ENCODE measurements at regions not wholly inside any gene's neighbourhood (a gene's known extent, or its start where the extent isn't known, plus 50 kb on each side); places are given as distances from the start of the nearest gene placed in this dataset.

DNA sequence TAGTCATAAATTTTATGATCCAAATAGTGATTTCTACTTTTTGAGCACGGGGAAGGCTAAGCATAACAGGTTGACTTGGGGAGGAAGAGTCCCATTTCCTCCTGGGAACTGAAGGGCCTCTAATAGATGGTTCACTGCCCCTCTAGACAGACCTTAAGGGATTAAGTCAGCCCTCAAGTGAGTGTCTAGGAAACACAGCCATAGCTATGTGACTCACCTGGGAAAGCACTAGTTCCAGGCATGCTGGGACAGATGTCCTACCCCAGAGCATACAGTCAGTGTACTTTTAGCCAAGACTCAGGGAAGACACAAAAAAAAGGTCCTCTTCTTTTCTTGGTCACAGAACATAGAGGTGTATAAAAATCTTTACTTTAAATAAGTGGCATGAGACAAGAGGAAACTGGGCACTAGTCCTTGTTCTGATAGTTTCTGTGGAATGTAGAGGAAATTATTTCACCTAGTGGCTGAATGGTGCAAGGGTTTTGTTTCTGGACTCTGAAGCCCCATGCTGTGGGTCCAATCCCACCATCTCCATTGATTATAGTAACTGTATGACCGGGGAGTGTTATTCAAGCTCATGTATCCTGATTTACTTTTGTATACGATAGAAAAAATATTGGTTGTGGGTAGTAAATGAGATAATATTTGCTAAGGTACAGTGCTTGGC is 86.0 kb downstream of the NREP start:
- no peak overlapping the region for H3K4me3 ChIP-seq (ENCODE audit: low read depth, low read length)

DNA sequence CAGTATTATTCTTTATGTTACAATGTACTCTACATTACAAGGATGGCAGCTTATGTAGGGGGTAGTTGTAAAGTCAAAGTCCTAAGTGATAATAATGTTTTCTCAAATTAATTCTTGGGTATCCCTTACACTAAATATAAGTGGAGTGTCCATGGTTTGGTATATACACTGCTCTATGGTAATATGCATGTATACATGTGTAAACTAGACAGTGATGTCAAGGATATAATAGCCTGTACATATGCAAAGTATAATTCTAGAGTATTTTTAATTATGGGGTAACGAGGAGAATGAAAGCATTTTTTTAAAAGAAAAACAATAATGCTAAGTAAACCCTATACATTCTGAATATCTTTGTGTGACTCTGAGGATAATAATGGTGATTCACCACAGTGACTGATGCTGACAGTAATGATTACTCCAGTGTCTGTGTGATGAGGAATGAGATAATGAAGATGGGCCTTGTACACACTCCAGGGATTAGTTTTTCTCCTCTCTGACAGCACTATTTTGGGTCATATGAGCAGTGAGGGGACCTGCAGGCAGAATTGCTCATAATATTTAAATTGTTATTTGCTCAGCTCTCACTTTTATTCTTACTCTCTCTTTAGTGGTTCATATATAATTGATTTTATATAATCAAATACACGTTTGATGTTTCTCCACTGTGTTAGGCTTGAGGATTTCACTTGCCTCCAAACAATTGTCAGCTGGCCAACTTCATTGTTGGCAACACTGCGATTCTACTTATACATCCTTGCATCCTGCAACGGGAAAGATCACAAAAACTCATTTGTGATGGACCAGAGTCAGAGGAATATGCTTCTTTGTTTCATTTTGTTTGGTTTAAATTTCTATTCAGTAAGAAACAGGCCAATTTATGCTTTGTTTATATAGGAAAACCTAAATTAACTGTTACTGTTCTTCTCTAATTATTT is 88.2 kb downstream of the NREP start:
- DNase-seq (ENCODE audit: low read depth): peak; percentile 83
- no peak for TF ChIP-seq CTCF (IDR thresholded peaks at IDR 0.05; ENCODE audit: insufficient read depth, low read length, severe bottlenecking)
- H3K36me3 ChIP-seq (ENCODE audit: control insufficient read depth, insufficient read depth, low read length): no peaks in the 10 kb centered on the region
- H3K4me3 ChIP-seq (ENCODE audit: low read depth, low read length): no peak overlapping the region
- FAIRE-seq: no peak
- H3K27me3 ChIP-seq (ENCODE audit: control insufficient read depth, insufficient read depth, low read length): no peaks in the 10 kb centered on the region

More for the DNA sequence above, 86.0 kb downstream of the NREP start:
- TF ChIP-seq CTCF (IDR thresholded peaks at IDR 0.05; ENCODE audit: insufficient read depth, low read length, severe bottlenecking): peak; percentile 12
- Histone ChIP-seq H3K36me3 (ENCODE audit: control insufficient read depth, insufficient read depth, low read length) (no peaks in the 10 kb centered on the region), H3K27me3 (ENCODE audit: control insufficient read depth, insufficient read depth, low read length) (no peaks in the 10 kb centered on the region)
- FAIRE-seq (no peak), DNase-seq (ENCODE audit: low read depth) (peak; percentile 99)

DNA sequence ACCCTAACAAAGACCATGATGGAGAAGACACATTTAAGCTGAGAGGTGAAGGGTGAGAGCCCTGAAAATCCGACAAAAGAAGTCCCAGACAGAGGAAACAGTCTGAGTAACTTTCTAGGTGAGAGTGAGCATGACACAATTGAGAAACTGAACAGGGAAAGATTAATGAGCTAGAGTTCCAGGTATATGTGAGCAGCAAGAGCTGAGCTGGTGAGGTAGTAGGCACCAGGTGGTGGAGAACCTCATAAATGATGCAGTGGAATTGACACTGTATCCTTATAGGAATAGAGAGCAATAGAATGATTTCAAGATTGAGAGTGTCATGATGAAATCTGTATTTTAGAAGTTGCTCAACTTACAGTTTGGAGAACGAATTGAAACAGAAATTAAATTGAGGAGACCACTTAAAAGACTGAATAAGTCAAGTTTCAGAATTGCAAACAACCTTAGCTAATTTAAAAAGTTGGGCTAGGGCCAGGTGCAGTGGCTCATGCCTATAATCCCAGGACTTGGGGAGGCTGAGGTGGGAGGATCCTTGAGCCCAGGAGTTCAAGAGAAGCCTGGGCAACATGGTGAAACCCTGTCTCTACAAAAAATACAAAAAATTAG is 89.8 kb downstream of the NREP start:
- no peak for DNase-seq (ENCODE audit: low read depth)
- no peak for TF ChIP-seq CTCF (IDR thresholded peaks at IDR 0.05; ENCODE audit: insufficient read depth, low read length, severe bottlenecking)
- Histone ChIP-seq H3K27me3 (ENCODE audit: control insufficient read depth, insufficient read depth, low read length) (no peaks in the 10 kb centered on the region), H3K36me3 (ENCODE audit: control insufficient read depth, insufficient read depth, low read length) (no peaks in the 10 kb centered on the region), H3K4me3 (ENCODE audit: low read depth, low read length) (no peak overlapping the region)
- no peak for FAIRE-seq

- Histone ChIP-seq H3K36me3 (ENCODE audit: control insufficient read depth, insufficient read depth, low read length) (no peaks in the 10 kb centered on the region), H3K4me3 (ENCODE audit: low read depth, low read length) (no peak overlapping the region), H3K27me3 (ENCODE audit: control insufficient read depth, insufficient read depth, low read length) (no peaks in the 10 kb centered on the region)
- TF ChIP-seq CTCF (IDR thresholded peaks at IDR 0.05; ENCODE audit: insufficient read depth, low read length, severe bottlenecking): no peak
- DNase-seq (ENCODE audit: low read depth): no peak
- FAIRE-seq: no peak
These were observed 100.4 kb downstream of the NREP start for GRCh38 chr5:111656580-111656979.

DNA sequence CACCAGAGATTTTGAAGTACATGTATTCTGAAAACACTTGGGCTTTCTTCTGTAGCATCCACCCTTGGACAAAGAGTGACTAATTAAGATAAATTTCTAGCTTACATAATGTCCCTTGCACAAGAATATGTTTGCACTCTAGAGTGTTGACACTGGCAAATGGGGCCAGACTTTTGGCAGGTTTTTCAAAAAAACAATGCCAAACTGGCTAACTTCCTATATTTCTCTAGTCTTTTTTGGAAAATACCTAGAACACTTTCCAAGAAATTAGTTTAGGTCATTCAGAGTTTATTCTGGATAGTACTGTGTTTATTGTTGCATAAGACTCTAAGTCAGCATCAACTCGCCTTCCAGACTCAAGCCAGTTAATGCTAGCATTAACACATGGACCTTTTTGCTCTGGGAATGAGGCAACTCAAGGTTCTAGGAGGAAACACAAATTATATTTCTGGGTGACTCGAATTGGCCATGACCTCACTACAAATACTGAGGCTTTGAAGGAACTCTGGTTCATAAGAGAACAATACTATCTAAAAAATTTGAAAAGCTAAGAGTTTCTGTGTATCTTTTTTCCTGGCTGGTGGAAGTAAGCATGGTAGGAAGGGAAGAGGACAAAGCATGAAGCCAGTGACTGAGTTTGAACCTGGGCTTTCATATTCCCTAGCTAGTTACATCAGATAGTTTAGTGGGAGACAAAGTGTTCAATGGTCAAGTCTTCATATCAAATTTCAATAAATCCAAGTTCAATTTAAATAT is 101.6 kb downstream of the NREP start:
- Histone ChIP-seq H3K4me3 (ENCODE audit: low read depth, low read length) (no peak overlapping the region), H3K36me3 (ENCODE audit: control insufficient read depth, insufficient read depth, low read length) (no peaks in the 10 kb centered on the region), H3K27me3 (ENCODE audit: control insufficient read depth, insufficient read depth, low read length) (no peaks in the 10 kb centered on the region)
- no peak for FAIRE-seq
- peak; percentile 59 for DNase-seq (ENCODE audit: low read depth)
- TF ChIP-seq CTCF (IDR thresholded peaks at IDR 0.05; ENCODE audit: insufficient read depth, low read length, severe bottlenecking): no peak
